ENCODE measurements at regions not wholly inside any gene's neighbourhood (a gene's known extent, or its start where the extent isn't known, plus 50 kb on each side); places are given as distances from the start of the nearest gene placed in this dataset.

DNA sequence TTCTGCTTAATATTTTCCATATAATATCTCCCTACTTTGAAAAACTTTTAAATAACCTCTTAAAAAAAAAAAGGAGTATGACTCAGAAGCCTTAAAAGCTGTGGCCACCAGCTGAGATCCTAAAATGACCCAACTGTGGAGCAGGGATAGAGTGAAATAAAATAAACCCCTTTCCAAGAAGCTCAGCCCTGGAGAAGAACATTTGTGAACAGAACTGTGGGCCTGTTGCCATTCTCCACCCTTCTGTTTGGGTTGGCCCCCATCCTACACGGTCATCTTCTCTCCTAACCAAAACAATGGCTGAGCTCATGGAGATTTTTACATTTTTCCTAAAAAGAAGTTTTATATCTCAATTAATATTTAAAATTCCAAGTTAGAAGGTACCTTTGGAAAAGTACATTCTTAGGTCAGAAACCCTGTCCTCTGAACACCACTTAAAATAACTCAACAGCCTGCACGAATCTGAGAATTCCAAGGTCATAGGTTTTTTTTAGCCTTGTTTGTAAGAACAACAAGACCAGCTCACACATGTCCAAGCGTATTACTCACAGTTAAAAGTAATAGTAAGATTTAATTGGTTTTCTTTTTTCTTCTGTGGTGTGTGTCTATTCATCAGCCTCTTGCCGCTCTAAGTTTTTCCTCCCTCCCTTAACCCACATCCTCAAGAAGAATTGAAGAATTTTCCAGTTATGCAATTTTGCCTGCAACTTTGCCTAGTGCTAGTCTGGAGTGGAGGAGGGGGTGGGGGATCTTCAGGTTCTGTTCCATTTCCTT lies 107.7 kb upstream of the ERRFI1 start:
- Histone ChIP-seq H3K4me3 (replicated peaks; ENCODE audit: insufficient read depth, low read length) (no peak overlapping the region), H3K27me3 (ENCODE audit: insufficient read depth, poor library complexity, severe bottlenecking) (peaks cover 17% of the 10 kb centered on the region), H3K27ac (replicated peaks) (no peak overlapping the region)
- TF ChIP-seq, protein P1, sequence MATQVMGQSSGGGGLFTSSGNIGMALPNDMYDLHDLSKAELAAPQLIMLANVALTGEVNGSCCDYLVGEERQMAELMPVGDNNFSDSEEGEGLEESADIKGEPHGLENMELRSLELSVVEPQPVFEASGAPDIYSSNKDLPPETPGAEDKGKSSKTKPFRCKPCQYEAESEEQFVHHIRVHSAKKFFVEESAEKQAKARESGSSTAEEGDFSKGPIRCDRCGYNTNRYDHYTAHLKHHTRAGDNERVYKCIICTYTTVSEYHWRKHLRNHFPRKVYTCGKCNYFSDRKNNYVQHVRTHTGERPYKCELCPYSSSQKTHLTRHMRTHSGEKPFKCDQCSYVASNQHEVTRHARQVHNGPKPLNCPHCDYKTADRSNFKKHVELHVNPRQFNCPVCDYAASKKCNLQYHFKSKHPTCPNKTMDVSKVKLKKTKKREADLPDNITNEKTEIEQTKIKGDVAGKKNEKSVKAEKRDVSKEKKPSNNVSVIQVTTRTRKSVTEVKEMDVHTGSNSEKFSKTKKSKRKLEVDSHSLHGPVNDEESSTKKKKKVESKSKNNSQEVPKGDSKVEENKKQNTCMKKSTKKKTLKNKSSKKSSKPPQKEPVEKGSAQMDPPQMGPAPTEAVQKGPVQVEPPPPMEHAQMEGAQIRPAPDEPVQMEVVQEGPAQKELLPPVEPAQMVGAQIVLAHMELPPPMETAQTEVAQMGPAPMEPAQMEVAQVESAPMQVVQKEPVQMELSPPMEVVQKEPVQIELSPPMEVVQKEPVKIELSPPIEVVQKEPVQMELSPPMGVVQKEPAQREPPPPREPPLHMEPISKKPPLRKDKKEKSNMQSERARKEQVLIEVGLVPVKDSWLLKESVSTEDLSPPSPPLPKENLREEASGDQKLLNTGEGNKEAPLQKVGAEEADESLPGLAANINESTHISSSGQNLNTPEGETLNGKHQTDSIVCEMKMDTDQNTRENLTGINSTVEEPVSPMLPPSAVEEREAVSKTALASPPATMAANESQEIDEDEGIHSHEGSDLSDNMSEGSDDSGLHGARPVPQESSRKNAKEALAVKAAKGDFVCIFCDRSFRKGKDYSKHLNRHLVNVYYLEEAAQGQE (IDR thresholded peaks at IDR 0.05; ENCODE audit: insufficient replicate concordance, low read depth) = no peak
- TF ChIP-seq POLR2AphosphoS5 (IDR thresholded peaks at IDR 0.05; ENCODE audit: low read depth) (no peak), SPI1 (IDR thresholded peaks at IDR 0.05; ENCODE audit: borderline replicate concordance, low read depth) (no peak)
- TF ChIP-seq, protein P2, sequence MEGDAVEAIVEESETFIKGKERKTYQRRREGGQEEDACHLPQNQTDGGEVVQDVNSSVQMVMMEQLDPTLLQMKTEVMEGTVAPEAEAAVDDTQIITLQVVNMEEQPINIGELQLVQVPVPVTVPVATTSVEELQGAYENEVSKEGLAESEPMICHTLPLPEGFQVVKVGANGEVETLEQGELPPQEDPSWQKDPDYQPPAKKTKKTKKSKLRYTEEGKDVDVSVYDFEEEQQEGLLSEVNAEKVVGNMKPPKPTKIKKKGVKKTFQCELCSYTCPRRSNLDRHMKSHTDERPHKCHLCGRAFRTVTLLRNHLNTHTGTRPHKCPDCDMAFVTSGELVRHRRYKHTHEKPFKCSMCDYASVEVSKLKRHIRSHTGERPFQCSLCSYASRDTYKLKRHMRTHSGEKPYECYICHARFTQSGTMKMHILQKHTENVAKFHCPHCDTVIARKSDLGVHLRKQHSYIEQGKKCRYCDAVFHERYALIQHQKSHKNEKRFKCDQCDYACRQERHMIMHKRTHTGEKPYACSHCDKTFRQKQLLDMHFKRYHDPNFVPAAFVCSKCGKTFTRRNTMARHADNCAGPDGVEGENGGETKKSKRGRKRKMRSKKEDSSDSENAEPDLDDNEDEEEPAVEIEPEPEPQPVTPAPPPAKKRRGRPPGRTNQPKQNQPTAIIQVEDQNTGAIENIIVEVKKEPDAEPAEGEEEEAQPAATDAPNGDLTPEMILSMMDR (IDR thresholded peaks at IDR 0.05; ENCODE audit: insufficient read depth, low read length) = no peak
- DNase-seq (ENCODE audit: low read depth in 1 of 2, low spot score in 1 of 2) = no peak

DNA sequence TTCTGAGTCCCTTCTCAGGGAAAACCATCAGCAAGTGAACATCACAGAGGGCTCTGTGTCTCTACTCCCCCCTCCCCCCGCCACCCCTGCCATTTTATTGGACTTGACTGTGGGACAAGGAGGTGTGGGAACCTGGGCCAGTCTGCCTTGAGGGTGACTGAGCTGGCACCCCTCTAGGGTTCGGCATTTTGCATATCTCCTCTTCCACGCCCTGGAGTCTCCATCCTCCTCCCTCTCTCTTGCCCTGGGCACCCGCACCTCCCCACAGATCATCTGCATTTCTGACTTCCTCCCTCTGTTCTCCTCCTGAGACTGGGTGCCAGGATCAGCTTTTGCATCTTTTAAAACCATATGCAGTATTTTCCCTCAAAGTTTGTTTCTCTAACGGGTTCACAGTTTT lies 107.1 kb upstream of the ERRFI1 start:
- TF ChIP-seq POLR2AphosphoS5 (IDR thresholded peaks at IDR 0.05; ENCODE audit: low read depth) = no peak
- TF ChIP-seq, protein P2 (IDR thresholded peaks at IDR 0.05; ENCODE audit: insufficient read depth, low read length) = no peak
- TF ChIP-seq SPI1 (IDR thresholded peaks at IDR 0.05; ENCODE audit: borderline replicate concordance, low read depth) = no peak; the same call in 1 of the 2 replicates
- TF ChIP-seq, protein P1 (IDR thresholded peaks at IDR 0.05; ENCODE audit: insufficient replicate concordance, low read depth) = no peak
- TF ChIP-seq GABPA (IDR thresholded peaks at IDR 0.05; ENCODE audit: low read depth) = no peak
- DNase-seq (ENCODE audit: low read depth in 1 of 2, low spot score in 1 of 2) = no peak
- Histone ChIP-seq H3K27ac (replicated peaks) (no peak overlapping the region), H3K27me3 (ENCODE audit: insufficient read depth, poor library complexity, severe bottlenecking) (peaks cover 17% of the 10 kb centered on the region), H3K4me3 (replicated peaks; ENCODE audit: insufficient read depth, low read length) (no peak overlapping the region)

DNA sequence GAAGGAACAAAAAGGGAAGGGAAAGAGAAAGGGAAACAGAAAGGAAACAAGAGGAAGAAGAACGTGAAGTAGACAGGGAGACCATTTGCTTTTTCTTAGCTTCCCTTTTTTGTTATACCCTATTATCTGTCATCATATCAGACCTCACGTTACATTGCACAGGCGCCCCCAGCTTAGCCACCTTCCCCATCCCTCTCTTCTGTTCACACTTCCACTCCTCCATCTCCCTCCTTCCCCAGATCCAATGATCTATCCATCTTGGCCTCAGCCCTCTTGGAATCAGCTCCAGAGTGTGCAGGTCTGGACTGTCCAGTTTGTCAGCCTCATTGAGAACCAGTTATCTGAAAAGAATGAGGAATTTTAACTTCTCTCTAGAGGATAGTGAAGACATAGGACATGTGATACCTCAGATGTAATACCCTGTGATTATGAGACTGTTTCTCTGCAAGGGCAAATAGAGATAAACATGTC lies 101.1 kb upstream of the ERRFI1 start:
- no peak overlapping the region for H3K4me3 ChIP-seq (replicated peaks; ENCODE audit: insufficient read depth, low read length)
- DNase-seq (ENCODE audit: low read depth in 1 of 2, low spot score in 1 of 2) = peak in 1 of 2 experiments; percentile 18
- H3K27ac ChIP-seq (replicated peaks) = peak overlapping the region; percentile 47
- peaks cover 4% of the 10 kb centered on the region for H3K27me3 ChIP-seq (ENCODE audit: insufficient read depth, poor library complexity, severe bottlenecking)
- TF ChIP-seq SPI1 (IDR thresholded peaks at IDR 0.05; ENCODE audit: borderline replicate concordance, low read depth) (peak; percentile 15; the same call in 1 of the 2 replicates), POLR2AphosphoS5 (IDR thresholded peaks at IDR 0.05; ENCODE audit: low read depth) (no peak)

DNA sequence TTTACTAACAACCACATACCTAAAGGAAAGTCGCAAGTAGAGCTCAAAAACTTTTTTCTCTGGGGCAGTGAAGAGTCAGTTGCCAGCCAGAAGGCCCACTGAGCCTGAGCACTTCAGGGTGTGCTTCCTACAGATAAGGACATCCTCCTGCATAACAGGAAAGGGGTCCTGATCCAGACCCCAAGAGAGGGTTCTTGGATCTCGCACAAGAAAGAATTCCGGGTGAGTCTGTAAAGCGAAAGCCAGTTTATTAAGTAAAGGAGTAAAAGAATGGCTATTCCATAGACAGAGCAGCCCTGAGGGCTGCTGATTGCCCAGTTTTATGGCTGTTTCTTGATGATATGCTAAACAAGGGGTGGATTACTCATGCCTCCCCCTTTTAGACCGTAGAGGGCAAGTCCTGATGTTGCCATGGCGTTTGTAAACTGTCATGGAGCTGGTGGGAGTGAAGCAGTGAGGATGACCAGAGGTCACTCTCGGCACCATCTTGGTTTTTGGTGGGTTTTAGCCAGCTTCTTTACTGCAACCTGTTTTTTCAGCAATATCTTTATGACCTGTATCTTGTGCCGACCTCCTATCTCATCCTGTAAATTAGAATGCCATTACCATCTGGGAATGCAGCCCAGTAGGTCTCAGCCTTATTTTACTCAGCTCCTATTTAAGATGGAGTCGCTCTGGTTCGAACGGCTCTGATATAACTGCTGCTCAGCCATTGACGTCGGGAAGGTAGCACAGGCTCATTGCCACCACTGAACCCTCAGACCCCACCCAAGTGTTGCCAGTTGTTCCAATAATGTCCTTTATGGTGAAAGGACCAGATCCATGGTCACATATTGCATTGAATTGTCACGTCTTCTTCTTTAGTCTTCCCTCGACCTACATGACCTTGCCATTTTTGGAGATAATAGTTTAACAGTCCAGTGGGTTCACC lies 96.6 kb upstream of the ERRFI1 start:
- TF ChIP-seq, protein P2 (IDR thresholded peaks at IDR 0.05; ENCODE audit: insufficient read depth, low read length) = no peak
- no peak for TF ChIP-seq POLR2AphosphoS5 (IDR thresholded peaks at IDR 0.05; ENCODE audit: low read depth)
- TF ChIP-seq GABPA (IDR thresholded peaks at IDR 0.05; ENCODE audit: low read depth) = no peak
- TF ChIP-seq SPI1 (IDR thresholded peaks at IDR 0.05; ENCODE audit: borderline replicate concordance, low read depth) = no peak
- TF ChIP-seq, protein P1 (IDR thresholded peaks at IDR 0.05; ENCODE audit: insufficient replicate concordance, low read depth) = no peak
- no peak overlapping the region for H3K4me3 ChIP-seq (replicated peaks; ENCODE audit: insufficient read depth, low read length)
- H3K27me3 ChIP-seq (ENCODE audit: insufficient read depth, poor library complexity, severe bottlenecking) = peaks cover 8% of the 10 kb centered on the region
- DNase-seq (ENCODE audit: low read depth in 1 of 2, low spot score in 1 of 2) = no peak
- H3K27ac ChIP-seq (replicated peaks) = no peak overlapping the region
